T-helper 2 cell treated with Interferon-gamma antibody and Interleukin-4, amounts not matched to agents 100 ng/mL and 5 ng/mL, for 36 hours (primary cell): ENCODE measurements at regions not wholly inside any gene's neighbourhood (a gene's known extent, or its start where the extent isn't known, plus 50 kb on each side); places are given as distances from the start of the nearest gene placed in this dataset.

Experiments used
- intact Hi-C: fragments of 100-400 bp; cut with micrococcal nuclease; formaldehyde crosslinking; loops from one replicate; pipeline ENCODE4 v1.15.1; 2023

GRCh38 chr17:14510136-14510535, 209.3 kb downstream of the HS3ST3B1 start:
- intact Hi-C loops, result no loop called here

GRCh38 chr17:14508156-14508555, 207.3 kb downstream of the HS3ST3B1 start:
- intact Hi-C loops, result no loop called here

GRCh38 chr17:14506364-14506763, 205.5 kb downstream of the HS3ST3B1 start:
- intact Hi-C loops, result no loop called here

GRCh38 chr17:14505606-14506005, 204.7 kb downstream of the HS3ST3B1 start:
- intact Hi-C loops, result no loop called here

GRCh38 chr17:14499976-14500375, 199.1 kb downstream of the HS3ST3B1 start:
- intact Hi-C loops, result no loop called here

- intact Hi-C loops, result no loop called here
These were observed 197.9 kb downstream of the HS3ST3B1 start for GRCh38 chr17:14498812-14499211.

GRCh38 chr17:14494161-14494560, 193.3 kb downstream of the HS3ST3B1 start:
- intact Hi-C loops, result no loop called here

GRCh38 chr17:14489986-14490385, 189.1 kb downstream of the HS3ST3B1 start:
- intact Hi-C loops, result no loop called here

GRCh38 chr17:14488958-14489550, 188.2 kb downstream of the HS3ST3B1 start:
- intact Hi-C loops, result no loop called here

GRCh38 chr17:14487068-14487467, 186.2 kb downstream of the HS3ST3B1 start:
- intact Hi-C loops, result no loop called here

- intact Hi-C loops, result no loop called here
These were observed 181.8 kb downstream of the HS3ST3B1 start for GRCh38 chr17:14482715-14483114.

- intact Hi-C loops, result no loop called here
These were observed 180.8 kb downstream of the HS3ST3B1 start for GRCh38 chr17:14481664-14482063.

- intact Hi-C loops, result no loop called here
These were observed 173.7 kb downstream of the HS3ST3B1 start for GRCh38 chr17:14474591-14474990.

GRCh38 chr17:14471052-14471451, 170.2 kb downstream of the HS3ST3B1 start:
- intact Hi-C loops, result no loop called here

- intact Hi-C loops, result no loop called here
These were observed 169.5 kb downstream of the HS3ST3B1 start for GRCh38 chr17:14470417-14470816.

GRCh38 chr17:14469971-14470370, 169.1 kb downstream of the HS3ST3B1 start:
- intact Hi-C loops, result no loop called here

- intact Hi-C loops, result no loop called here
These were observed 168.0 kb downstream of the HS3ST3B1 start for GRCh38 chr17:14468858-14469257.

GRCh38 chr17:14461227-14461548, 160.3 kb downstream of the HS3ST3B1 start:
- intact Hi-C loops, result no loop called here

- intact Hi-C loops, result no loop called here
These were observed 159.8 kb downstream of the HS3ST3B1 start for GRCh38 chr17:14460516-14461226.

- intact Hi-C loops, result loop anchor here (10.0 kb wide), 1 partner anchor 65 kb away; no protein-coding TSS in a partner anchor
These were observed 159.1 kb downstream of the HS3ST3B1 start for GRCh38 chr17:14459955-14460354.

GRCh38 chr17:14458724-14459123, 157.8 kb downstream of the HS3ST3B1 start:
- intact Hi-C loops, result loop anchor here (10.0 kb wide), 1 partner anchor 64 kb away; no protein-coding TSS in a partner anchor

GRCh38 chr17:14454746-14455145, 153.9 kb downstream of the HS3ST3B1 start:
- intact Hi-C loops, result loop anchor here (10.0 kb wide), 1 partner anchor 60 kb away; no protein-coding TSS in a partner anchor

GRCh38 chr17:14452856-14453255, 152.0 kb downstream of the HS3ST3B1 start:
- intact Hi-C loops, result loop anchor here (10.0 kb wide), 1 partner anchor 58 kb away; no protein-coding TSS in a partner anchor
